ENCODE measurements at regions not wholly inside any gene's neighbourhood (a gene's known extent, or its start where the extent isn't known, plus 50 kb on each side); places are given as distances from the start of the nearest gene placed in this dataset.

DNA sequence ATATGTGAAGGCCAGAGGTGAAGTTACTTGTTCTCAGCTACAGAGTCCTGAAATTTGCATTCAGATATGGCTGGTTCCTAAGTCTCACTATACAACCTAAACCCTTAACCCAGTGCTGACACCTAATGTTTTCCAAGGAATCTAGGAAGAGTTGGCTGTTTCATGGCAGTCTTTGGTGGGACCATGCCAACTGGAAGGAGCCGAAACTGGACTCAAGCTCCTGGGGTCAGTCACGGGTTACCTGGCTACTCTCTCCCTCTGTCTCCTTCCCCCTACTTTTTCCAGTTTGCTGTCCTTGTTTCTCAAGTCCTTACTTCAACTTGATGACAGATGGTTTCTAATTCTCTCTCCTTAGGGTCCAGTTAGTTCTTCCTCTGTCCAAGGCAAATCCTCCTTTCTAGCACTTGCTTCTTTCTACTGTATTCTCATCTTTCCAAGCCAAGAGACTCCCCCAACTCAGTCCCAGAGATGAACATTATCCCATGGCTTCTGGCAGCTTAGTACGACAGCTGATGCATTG, 88.6 kb upstream of the COL6A5 start:
- TF ChIP-seq HOXA7 (CRISPR knock-in tag; IDR thresholded peaks at IDR 0.05; ENCODE audit: borderline replicate concordance) (no peak), ZNF610 (tag by site-specific recombination; IDR thresholded peaks at IDR 0.05; ENCODE audit: borderline replicate concordance) (no peak), RBAK (tag by site-specific recombination; IDR thresholded peaks at IDR 0.05) (no peak), CTCF (tag by site-specific recombination; IDR thresholded peaks at IDR 0.05) (no peak), ZFP41 (tag by site-specific recombination; IDR thresholded peaks at IDR 0.05; ENCODE audit: borderline replicate concordance) (no peak)

Data from HEK293 (cell line).